ENCODE measurements at regions not wholly inside any gene's neighbourhood (a gene's known extent, or its start where the extent isn't known, plus 50 kb on each side); places are given as distances from the start of the nearest gene placed in this dataset.

GRCh38 chr19:31955061-31955460, 390.3 kb upstream of the ZNF507 start:
- H3K9ac ChIP-seq (replicated peaks in 1 of 4; ENCODE audit: extremely low read depth in 1 of 4, low read depth in 3 of 4, low read length in 3 of 4), result no peak overlapping the region
- POLR2A ChIA-PET (ENCODE audit: partially characterized antibody), result no interaction called here
- no peak for FAIRE-seq

More at GRCh38 chr19:31955061-31955460, 390.3 kb upstream of the ZNF507 start:
- H3K79me1 ChIP-seq (ENCODE audit: low read depth, low read length), result no peaks in the 10 kb centered on the region
- no peak overlapping the region for H4K91ac ChIP-seq (replicated peaks; ENCODE audit: insufficient read length, low read length)
- no peaks in the 10 kb centered on the region for H3K9me3 ChIP-seq (ENCODE audit: insufficient read depth in 2 of 2, low read depth in 1 of 2, low read length in 1 of 2)
- H4K20me1 ChIP-seq (replicated peaks in 1 of 2; ENCODE audit: control insufficient read depth in 1 of 2, insufficient read depth in 2 of 2, low read length in 2 of 2), result no peaks in the 10 kb centered on the region
- no peak overlapping the region for H4K5ac ChIP-seq (ENCODE audit: insufficient read length, low read depth, low read length)
- no peaks in the 10 kb centered on the region for H3K27me3 ChIP-seq (replicated peaks in 1 of 4; ENCODE audit: control insufficient read depth in 3 of 4, extremely low read depth in 1 of 4, insufficient read depth in 3 of 4, low read length in 3 of 4)
- H3K18ac ChIP-seq (ENCODE audit: extremely low read depth, low read length), result no peak overlapping the region
- no peak overlapping the region for H3K4me2 ChIP-seq (ENCODE audit: insufficient read depth in 1 of 2, low read depth in 2 of 2, low read length in 2 of 2)
- H3K36me3 ChIP-seq (ENCODE audit: control insufficient read depth in 2 of 4, insufficient read depth in 4 of 4, low read length in 3 of 4), result no peaks in the 10 kb centered on the region
- no peaks in the 10 kb centered on the region for H3K79me2 ChIP-seq (ENCODE audit: control insufficient read depth in 1 of 2, insufficient read depth in 2 of 2, low read length in 2 of 2)
- H3K23me2 ChIP-seq (ENCODE audit: low read depth, low read length), result no peaks in the 10 kb centered on the region
- H2AK5ac ChIP-seq (ENCODE audit: low read depth, low read length), result no peak overlapping the region
- no peak overlapping the region for H3K23ac ChIP-seq (ENCODE audit: insufficient read length)
- H4K8ac ChIP-seq (ENCODE audit: extremely low read depth, insufficient read depth, low read length), result no peak overlapping the region
- H2AFZ ChIP-seq (ENCODE audit: low read length), result no peak overlapping the region
- H3K14ac ChIP-seq (ENCODE audit: insufficient read length), result no peak overlapping the region
- no peak overlapping the region for H2BK20ac ChIP-seq (ENCODE audit: low read length)
- TF ChIP-seq ATF3 (IDR thresholded peaks at IDR 0.05; ENCODE audit: insufficient read depth, low read depth, low read length) (no peak), RXRA (IDR thresholded peaks at IDR 0.05; ENCODE audit: insufficient read depth, low read depth, low read length) (no peak)
- H2BK5ac ChIP-seq (ENCODE audit: low read depth, low read length), result no peak overlapping the region
- H3K4me3 ChIP-seq (ENCODE audit: extremely low read depth in 1 of 4, insufficient read depth in 2 of 4, low read depth in 3 of 4, low read length in 4 of 4), result no peak overlapping the region; a peak in 1 of 8 replicates
- no peak overlapping the region for H2BK15ac ChIP-seq (ENCODE audit: low read length)
- no peak overlapping the region for H3K27ac ChIP-seq (ENCODE audit: low read depth, low read length)
- WGBS, 2 experiments (ENCODE audit: extremely low coverage in 1 of 2, insufficient coverage in 1 of 2, insufficient read length in 1 of 2, insufficient replicate concordance in 2 of 2, low coverage in 1 of 2, low lambda C conversion rate in 2 of 2, missing lambda C conversion rate in 1 of 2), result 99% methylated on average over 3 of the region's 3 CpGs; no CpG with 5 or more reads in 1 of the 2 experiments
- H3K4me1 ChIP-seq (replicated peaks in 1 of 4; ENCODE audit: control insufficient read depth in 3 of 4, insufficient read depth in 4 of 4, low read length in 3 of 4), result peaks cover 0 to 3% (median 1%) of the 10 kb centered on the region in 4 experiments; a peak in 1 of 7 replicates
- H2BK12ac ChIP-seq (ENCODE audit: low read depth, low read length), result no peak overlapping the region
- H2BK120ac ChIP-seq (replicated peaks; ENCODE audit: low read depth, low read length), result no peak overlapping the region
- H3K4ac ChIP-seq (replicated peaks; ENCODE audit: insufficient read length, low read depth, low read length), result no peak overlapping the region
- CTCF ChIA-PET (ENCODE audit: partially characterized antibody), result no interaction called here
- DNase-seq (ENCODE audit: low read depth in 1 of 2, low spot score in 2 of 2), result no peak
- no peak overlapping the region for H3K56ac ChIP-seq (replicated peaks; ENCODE audit: insufficient read length, low read depth, low read length)
